GM12891 (cell line): ENCODE measurements at regions not wholly inside any gene's neighbourhood (a gene's known extent, or its start where the extent isn't known, plus 50 kb on each side); places are given as distances from the start of the nearest gene placed in this dataset.

ENCODE experiments used
- DNase-seq: peaks from one replicate; pipeline ENCODE4 v3.0.0; 2011; ENCODE audit warnings: low spot score; ENCODE audit not compliant: insufficient read length
- FAIRE-seq: peaks from 2 replicates; lab custom pipeline; 2011; peaks lifted over from hg19 to GRCh38; lab: Jason Lieb, UNC
- PAX5 ChIP-seq: IDR thresholded peaks from 2 replicates; pipeline ENCODE4 v1.6.1; 2011; ENCODE audit warnings: low read length, moderate library complexity, mild to moderate bottlenecking; ENCODE audit not compliant: insufficient read depth, severe bottlenecking
- POLR2A ChIP-seq: IDR thresholded peaks from 2 replicates; pipeline ENCODE4 v1.6.1; 2011; ENCODE audit warnings: low read depth, low read length, control low read depth
- POLR2AphosphoS5 ChIP-seq: IDR thresholded peaks from 2 replicates; pipeline ENCODE4 v1.6.1; 2011; ENCODE audit warnings: low read depth, low read length, control low read depth
- POU2F2 ChIP-seq: IDR thresholded peaks from 2 replicates; pipeline ENCODE4 v1.6.1; 2011; ENCODE audit warnings: low read depth, mild to moderate bottlenecking, control low read depth, low read length, moderate library complexity
- SPI1 ChIP-seq: IDR thresholded peaks from 2 replicates; pipeline ENCODE4 v1.6.1; 2011; ENCODE audit warnings: low read depth, low read length, control low read depth
- TAF1 ChIP-seq: IDR thresholded peaks from 2 replicates; pipeline ENCODE4 v1.6.1; 2011; ENCODE audit warnings: low read depth, low read length, control low read depth

DNA sequence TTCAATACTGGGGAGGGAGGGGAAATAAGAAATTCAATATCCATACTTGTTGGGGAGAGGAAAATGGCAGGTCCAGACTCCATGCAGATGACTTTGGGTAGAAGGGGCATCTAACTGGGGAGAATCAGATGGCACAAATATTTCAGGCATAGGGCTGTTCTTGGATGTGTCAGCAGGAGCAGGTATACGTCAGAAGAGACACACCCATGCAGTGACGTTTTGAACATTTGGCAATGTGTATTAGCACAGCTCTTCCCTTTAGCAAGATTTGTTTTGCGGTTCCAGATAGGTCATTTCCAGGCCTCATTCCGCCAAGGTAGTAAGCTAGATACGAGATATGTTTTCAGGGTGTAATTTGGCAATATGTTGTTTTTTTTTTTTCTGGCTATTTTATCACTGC is 187.2 kb upstream of the CDH10 start:
- FAIRE-seq (no peak), DNase-seq (no peak)
- no peak for TF ChIP-seq POLR2A
- no peak for TF ChIP-seq PAX5
- no peak for TF ChIP-seq POLR2AphosphoS5
- TF ChIP-seq POU2F2, result no peak
- no peak for TF ChIP-seq SPI1
- TF ChIP-seq TAF1, result no peak

DNA sequence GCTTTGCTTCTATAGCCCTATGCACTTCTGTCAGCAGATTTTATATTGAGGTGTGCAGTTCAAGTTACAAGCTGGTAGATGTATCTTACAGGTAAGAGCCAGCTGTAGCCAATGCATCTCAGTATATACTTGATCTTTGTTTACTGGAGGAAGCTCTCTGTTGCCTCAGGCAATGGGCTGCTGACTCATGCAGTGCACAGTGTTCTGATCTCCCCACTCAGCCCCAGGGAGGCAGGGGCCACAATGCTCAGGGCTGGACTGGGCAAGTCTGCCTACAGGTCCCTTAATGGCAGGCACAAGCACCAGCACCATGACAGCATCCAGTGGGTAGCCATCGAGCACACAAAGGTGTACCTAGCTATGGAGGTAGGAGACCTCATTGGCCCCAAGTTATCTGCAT is 178.8 kb upstream of the CDH10 start:
- TF ChIP-seq POLR2A (no peak), SPI1 (no peak), PAX5 (no peak), TAF1 (no peak), POLR2AphosphoS5 (no peak), POU2F2 (no peak)
- DNase-seq (no peak), FAIRE-seq (no peak)

DNA sequence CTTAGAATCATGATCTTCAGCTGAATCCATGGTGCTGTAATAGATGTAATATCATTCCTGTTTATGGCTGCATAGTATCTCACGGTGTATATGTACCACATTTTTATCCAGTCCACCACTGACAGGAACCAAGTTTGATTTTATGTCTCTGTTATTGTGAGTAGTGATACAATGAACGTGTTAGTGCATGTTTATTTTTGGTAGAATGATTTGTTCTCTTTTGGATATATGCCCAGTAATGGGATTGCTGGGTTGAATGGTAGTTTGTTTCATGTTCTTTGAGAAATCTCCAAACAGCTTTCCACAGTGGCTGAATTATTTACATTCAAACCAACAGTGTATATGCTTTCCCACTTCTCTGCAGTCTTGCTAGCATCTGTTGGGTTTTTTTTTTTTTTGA is 175.1 kb upstream of the CDH10 start:
- no peak for FAIRE-seq

DNA sequence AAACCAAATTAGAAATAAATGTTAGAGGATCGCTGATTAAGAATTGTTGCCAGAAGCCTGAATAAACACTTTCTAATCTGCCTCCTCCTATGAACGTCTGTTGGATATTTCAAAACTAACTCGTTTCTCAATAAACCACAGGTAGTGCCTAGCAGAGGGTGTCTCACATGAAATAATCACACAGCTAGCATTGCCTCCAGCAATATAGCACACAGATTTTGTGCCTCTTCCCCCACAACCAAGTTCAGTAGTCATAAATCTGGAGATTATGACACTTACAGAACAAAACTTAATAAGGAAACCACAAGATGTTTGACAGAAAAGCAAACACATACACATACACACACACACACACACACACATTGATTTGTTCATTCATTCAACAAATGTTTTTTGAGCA is 173.2 kb upstream of the CDH10 start:
- DNase-seq, result no peak
- FAIRE-seq, result no peak

More for the DNA sequence above, 175.1 kb upstream of the CDH10 start:
- DNase-seq, result no peak
- no peak for TF ChIP-seq PAX5
- no peak for TF ChIP-seq TAF1
- no peak for TF ChIP-seq POU2F2
- no peak for TF ChIP-seq SPI1
- no peak for TF ChIP-seq POLR2A

DNA sequence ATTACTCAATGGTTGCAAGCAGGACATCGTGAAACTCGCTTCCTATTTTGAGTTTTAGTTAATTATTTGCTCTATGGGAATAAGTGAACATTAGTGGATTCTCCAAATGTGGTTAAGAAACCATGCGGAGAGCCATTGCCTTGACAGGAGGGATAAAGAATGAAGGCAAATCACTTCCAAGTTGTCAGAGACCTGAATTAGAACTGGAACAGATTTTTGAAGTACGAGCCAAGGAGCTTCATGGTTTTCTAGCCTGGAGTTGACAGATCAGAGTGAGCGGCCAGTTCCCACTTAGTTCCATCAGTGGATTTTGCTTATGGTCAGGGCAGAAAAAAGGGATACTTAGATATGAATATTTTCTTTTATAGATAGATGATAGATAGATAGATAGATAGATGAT is 171.4 kb upstream of the CDH10 start:
- FAIRE-seq (no peak), DNase-seq (no peak)
- no peak for TF ChIP-seq PAX5
- TF ChIP-seq POLR2AphosphoS5, result no peak
- TF ChIP-seq POLR2A, result no peak
- no peak for TF ChIP-seq SPI1
- no peak for TF ChIP-seq TAF1
- TF ChIP-seq POU2F2, result no peak

More for the DNA sequence above, 173.2 kb upstream of the CDH10 start:
- TF ChIP-seq POU2F2 (no peak), POLR2A (no peak), POLR2AphosphoS5 (no peak), SPI1 (no peak), TAF1 (no peak), PAX5 (no peak)

DNA sequence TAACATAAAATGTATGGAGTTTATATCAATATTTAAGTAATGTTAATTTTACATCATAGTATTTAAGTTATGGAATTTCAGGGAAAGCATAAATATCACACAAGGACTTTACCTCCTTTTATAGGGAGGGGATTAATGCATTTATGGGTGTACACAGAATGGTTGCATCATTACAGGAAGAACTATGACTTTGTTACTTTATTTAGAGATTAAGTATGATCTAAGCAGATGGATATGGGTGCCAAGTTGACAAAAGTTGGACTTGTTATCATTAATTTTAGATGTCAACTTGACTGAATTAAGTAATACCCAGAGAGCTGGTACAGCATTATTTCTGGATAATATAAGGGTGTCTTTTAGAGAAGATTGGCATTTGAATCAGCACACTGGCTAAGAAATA is 160.5 kb upstream of the CDH10 start:
- TF ChIP-seq SPI1, result no peak
- no peak for TF ChIP-seq POLR2A
- no peak for TF ChIP-seq POLR2AphosphoS5
- no peak for TF ChIP-seq POU2F2
- no peak for TF ChIP-seq PAX5
- no peak for TF ChIP-seq TAF1
- no peak for FAIRE-seq
- DNase-seq, result no peak

DNA sequence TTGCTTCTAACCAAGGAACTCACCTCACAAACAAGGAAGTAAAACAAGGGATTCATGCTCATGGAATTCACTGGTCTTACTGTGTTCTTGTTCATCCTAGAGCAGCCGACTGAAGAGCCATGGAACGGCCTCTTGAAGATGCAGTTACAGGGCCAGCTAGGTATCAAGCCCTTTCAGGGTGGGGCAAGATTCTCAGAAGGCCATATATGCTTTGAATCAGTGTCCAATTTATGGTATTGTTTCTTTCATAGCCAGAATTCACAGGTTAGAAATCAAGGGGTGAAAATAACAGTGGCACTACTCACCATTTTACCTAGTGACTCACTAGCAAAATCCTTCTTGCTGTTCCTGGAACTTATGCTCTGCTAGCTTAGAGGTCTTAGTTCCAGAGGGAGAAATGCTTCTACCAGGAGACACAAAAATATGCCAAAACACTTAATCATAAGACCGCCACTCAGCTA is 159.5 kb upstream of the CDH10 start:
- TF ChIP-seq PAX5, result no peak
- no peak for TF ChIP-seq POLR2AphosphoS5
- no peak for TF ChIP-seq POLR2A
- no peak for TF ChIP-seq TAF1
- no peak for TF ChIP-seq SPI1
- TF ChIP-seq POU2F2, result no peak
- DNase-seq (no peak), FAIRE-seq (no peak)

GRCh38 chr5:24791326-24791725 is 146.5 kb upstream of the CDH10 start:
- no peak for FAIRE-seq
- no peak for TF ChIP-seq TAF1
- TF ChIP-seq POU2F2, result no peak
- no peak for TF ChIP-seq PAX5
- no peak for TF ChIP-seq POLR2A
- no peak for TF ChIP-seq POLR2AphosphoS5
- TF ChIP-seq SPI1, result no peak
- no peak for DNase-seq

- DNase-seq (no peak), FAIRE-seq (no peak)
- no peak for TF ChIP-seq PAX5
- no peak for TF ChIP-seq POLR2AphosphoS5
- TF ChIP-seq POLR2A, result no peak
- no peak for TF ChIP-seq SPI1
- TF ChIP-seq POU2F2, result no peak
- TF ChIP-seq TAF1, result no peak
These were observed 145.0 kb upstream of the CDH10 start for GRCh38 chr5:24789611-24790351.
